HG02759 (cell line): ENCODE measurements at regions not wholly inside any gene's neighbourhood (a gene's known extent, or its start where the extent isn't known, plus 50 kb on each side); places are given as distances from the start of the nearest gene placed in this dataset.

Experiments used
- ATAC-seq: cut with Tn5 transposase; IDR thresholded peaks from one replicate; pipeline ENCODE4 v1.9.1; 2021; ENCODE audit warnings: mild to moderate bottlenecking, moderate library complexity; ENCODE audit not compliant: unreplicated experiment

DNA sequence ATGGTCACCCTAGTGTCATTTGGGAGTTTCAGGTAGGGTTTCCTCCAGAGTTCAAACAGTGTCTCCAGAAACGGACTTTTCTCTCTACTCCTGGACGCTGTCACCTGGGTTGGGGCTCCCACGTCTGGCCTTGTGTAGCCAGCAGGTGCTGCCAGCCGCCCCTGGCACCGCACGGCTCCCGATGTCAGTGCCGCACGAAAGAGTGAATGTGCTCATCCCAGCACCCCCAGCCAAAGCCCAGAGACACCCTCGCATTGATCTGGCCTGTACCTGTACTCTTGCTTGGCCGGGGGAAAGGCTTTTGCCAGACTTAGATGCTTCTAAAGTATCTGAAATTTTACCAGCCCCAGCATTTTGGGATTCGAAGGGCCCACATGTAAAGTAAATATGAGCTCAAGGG, 351.9 kb downstream of the C16orf95 start:
- no peak for ATAC-seq

- no peak for ATAC-seq
Measured at GRCh38 chr16:86965840-86966550, 351.2 kb downstream of the C16orf95 start.

DNA sequence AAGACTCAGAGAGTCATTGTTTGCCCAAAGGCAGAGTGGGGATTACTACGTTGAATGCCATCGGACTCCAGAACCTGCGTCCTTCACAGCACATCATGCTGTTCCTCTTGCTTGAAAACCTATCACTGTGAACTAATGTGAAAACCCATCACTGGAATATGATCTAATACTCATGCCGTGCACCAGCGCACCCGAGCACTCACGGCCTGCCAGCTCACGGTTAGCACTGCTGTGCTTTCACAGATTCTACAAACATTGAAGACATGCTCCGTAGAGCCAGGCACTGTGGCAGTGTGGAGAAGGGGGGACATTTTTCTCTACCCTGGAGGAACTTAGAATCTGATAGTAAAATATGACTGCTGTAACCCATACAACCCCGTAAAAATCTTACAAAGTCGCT, 350.4 kb downstream of the C16orf95 start:
- ATAC-seq = no peak

- no peak for ATAC-seq
Measured at GRCh38 chr16:86968866-86969265, 348.3 kb downstream of the C16orf95 start.

- no peak for ATAC-seq
Measured at GRCh38 chr16:86969716-86970115, 347.5 kb downstream of the C16orf95 start.

DNA sequence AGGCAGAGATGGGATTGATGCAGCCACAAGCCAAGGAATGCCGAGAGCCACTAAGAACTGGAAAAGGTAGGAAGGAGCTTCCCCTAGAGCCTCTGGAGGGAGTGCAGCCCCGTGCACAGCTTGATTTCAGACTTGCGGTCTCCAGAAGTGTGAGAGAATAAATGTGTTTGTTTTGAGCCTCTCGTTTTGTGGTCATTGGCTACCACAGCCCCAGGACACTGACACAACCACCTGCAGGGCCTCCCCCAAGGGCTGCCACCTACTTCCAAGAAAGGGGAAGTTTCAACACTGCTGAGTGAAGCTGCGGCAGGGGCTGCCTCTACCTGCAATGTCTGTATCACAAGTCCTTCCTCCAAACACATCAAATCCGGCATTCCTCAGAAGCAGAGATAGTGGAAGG, 346.9 kb downstream of the C16orf95 start:
- ATAC-seq = no peak

DNA sequence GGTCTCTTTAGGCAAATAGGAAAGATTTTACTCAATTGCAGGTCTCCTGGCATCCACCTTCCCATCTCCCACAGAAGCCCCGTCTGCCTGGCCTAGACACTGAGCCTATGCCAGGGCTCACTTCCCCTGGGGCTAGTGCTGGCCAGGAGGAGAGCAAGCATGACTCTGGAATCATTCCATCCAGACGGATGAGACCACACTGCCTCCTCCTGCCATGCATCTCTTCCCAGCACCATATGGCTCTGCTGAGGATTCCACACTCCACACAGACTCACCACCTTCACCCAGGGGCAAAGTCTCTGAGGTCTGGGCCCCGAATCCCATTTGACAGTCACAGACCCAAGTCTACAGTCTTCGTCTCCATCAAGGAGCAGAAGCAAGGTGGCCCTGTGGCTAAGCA, 346.5 kb downstream of the C16orf95 start:
- ATAC-seq = no peak

- no peak for ATAC-seq
Measured at GRCh38 chr16:86971251-86971650, 345.9 kb downstream of the C16orf95 start.

DNA sequence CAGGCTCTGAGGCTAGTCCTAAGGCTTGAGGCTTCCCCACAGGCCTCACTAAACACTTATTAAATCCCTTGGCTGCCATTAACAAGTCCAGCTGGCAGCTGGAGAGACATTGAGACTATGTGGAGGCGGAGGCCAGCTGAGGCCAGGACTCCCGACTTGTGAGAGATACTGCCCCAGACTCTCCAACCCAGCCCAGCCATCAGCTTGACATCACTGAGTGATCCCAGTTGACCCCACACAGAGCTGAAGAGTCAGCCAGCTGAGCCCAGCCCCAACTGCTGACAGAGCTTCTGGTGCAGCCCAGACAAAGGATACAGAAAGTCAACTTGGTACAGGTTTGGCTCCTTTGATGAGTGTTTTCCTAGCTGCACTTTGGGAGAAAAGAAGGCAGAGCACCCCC, 343.1 kb downstream of the C16orf95 start:
- ATAC-seq = no peak

- ATAC-seq = no peak
Measured at GRCh38 chr16:86975445-86975844, 341.7 kb downstream of the C16orf95 start.

DNA sequence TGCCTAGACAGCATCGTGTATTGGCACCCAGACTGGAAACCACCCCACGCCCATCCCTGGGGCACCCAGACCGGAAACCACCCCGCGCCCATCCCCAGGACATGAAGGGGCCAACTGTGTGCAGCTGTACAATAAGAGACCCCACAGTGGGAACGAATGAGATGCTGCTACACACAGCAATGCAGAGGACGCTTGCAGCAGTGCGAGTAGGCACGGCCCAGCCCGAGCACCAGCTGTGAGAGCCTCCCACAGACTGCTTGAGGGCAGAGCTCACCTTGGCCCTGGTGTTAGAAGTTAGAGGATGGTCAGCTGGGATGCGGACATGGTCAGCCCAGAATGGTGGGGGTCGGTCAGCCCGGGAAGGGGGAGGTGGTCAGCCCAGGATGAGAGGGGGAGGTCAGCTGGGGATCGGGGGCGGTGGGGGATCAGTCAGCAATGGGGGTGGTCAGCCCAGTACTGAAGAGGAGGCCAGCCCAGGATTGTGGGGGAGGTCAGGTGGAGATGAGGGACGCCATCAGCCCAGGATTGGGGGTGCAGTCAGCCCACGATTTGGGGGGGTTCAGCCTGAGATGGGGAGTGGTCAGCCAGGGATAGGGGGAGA, 340.0 kb downstream of the C16orf95 start:
- no peak for ATAC-seq

DNA sequence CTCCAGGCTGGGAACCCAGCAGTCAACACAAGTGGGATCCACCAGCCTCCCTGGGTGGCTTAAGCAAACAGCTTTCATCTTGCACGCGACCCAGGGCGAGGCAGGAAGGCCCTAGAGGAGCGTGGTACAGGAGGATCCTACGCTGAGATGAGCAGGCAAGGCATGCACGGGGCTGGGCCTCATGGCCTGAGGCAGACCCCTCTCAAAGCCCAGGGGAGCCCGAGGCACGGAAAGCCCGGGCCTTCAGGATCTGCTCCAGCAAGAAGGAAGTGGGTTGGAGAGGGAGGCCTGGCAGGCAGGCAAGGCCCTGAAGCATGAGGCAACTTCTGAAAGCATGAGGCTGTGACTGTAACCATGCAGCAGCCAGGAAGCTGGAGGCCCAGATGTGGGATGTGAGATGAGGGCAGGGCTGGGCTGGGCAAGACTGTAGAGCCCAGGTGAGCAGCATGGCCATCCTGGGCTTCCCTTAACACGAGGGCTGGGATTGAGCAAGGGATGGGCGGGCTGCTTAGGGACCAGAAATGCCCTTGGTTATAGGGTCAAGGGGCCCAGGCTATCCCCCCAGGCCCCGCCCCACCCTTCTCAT, 338.7 kb downstream of the C16orf95 start:
- no peak for ATAC-seq

DNA sequence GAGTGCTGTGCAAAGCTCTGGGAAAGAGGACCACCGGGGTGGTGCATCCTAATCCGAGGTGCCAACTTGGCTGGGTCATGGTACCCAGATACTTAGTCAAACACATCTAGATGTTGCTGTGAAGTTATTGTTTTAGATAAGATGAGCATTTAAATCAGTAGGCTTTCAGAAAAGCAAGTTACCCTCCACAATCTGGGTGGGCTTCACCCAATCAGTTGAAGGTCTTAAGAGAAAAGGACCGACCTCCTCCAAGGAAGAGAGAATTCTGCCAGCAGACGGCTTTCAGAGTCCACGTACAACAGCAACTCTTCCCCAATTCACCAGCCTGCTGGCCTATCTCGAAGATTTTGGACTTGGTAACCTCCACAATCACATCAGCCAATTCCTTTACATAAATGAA, 338.1 kb downstream of the C16orf95 start:
- ATAC-seq = no peak

- no peak for ATAC-seq
Measured at GRCh38 chr16:86979984-86980553, 337.1 kb downstream of the C16orf95 start.

- ATAC-seq = no peak
Measured at GRCh38 chr16:86980644-86981043, 336.5 kb downstream of the C16orf95 start.

- ATAC-seq = no peak
Measured at GRCh38 chr16:86982347-86982596, 334.9 kb downstream of the C16orf95 start.

DNA sequence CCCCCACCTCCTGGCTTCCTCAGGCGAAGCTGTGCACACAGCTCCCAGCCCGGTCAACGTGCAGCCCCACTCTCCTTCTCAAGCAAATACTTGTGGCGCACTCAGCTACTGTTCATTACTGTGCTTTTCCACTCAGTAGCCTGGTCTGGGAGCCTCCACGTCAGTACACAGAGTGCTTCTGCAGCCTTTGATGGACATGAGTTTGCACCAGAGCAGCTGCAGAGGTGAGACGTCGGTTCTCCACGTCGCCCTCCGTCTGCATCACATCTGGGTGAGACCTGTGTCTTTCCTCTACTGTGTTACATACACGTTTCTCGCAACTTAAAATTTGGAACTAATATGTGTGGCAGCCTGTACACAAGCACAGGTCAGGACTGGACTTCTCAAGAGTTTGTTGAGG, 334.3 kb downstream of the C16orf95 start:
- no peak for ATAC-seq

- no peak for ATAC-seq
Measured at GRCh38 chr16:86983621-86984020, 333.6 kb downstream of the C16orf95 start.

DNA sequence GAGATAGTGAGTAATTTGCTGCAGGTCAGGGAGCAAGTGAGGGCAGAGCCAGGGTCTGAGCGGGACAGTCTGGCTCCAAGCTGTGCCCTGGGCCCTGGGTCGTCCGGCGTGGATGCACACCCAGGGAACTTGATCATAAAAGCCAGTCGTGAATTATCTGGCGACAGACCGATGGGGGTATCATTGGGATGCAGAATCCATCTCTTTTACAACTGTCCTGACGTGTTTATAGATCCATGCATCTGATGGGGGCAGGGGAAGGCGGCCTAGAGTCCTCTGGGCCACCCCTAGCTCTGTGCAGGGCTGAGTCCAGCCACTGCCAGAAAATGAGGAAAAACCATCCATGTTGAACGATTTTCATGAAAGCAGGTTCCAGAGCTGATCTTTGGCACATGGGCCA, 332.8 kb downstream of the C16orf95 start:
- ATAC-seq = no peak

- no peak for ATAC-seq
Measured at GRCh38 chr16:86984991-86985647, 332.1 kb downstream of the C16orf95 start.

DNA sequence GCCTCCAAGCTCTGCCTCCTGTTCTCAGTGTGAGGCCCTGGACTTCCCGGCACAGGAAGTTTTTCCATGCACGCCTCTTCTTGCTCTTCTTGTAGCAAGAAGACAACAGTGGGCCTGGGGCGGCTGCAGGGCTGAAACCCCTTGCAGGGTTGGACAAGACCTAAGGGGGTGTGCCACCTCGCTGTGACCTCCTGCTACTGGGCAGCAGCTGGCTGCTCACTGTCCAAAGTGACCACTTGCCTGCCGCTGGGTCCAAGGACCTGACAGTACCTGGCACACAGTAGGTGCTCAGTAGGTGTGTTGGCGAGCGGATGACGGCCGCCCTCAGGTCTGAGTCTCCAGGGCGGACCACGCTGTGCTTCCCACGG, 331.6 kb downstream of the C16orf95 start:
- no peak for ATAC-seq

- no peak for ATAC-seq
Measured at GRCh38 chr16:86986136-86986535, 331.1 kb downstream of the C16orf95 start.
